Panc1 (cell line): ENCODE measurements at regions not wholly inside any gene's neighbourhood (a gene's known extent, or its start where the extent isn't known, plus 50 kb on each side); places are given as distances from the start of the nearest gene placed in this dataset.

ENCODE experiments used
- POLR2AphosphoS5 ChIP-seq: IDR thresholded peaks from 2 replicates; pipeline ENCODE4 v1.6.1; 2012; ENCODE audit warnings: mild to moderate bottlenecking, low read depth, low read length, moderate library complexity
- TF ChIP-seq, protein P1 (sequence below): fragments of 450-650 bp; IDR thresholded peaks from 2 replicates; pipeline ENCODE4 v1.5.1; 2017; ENCODE audit warnings: mild to moderate bottlenecking
- TF ChIP-seq, protein P2 (sequence below), 2 experiments: IDR thresholded peaks; 2 replicates each; pipeline ENCODE4 v1.6.1; 2011 to 2012; ENCODE audit warnings: low read depth in 2 of 2, control low read depth in 1 of 2, low read length in 1 of 2, mild to moderate bottlenecking in 1 of 2, moderate library complexity in 1 of 2; ENCODE audit not compliant: insufficient read depth in 1 of 2

DNA sequence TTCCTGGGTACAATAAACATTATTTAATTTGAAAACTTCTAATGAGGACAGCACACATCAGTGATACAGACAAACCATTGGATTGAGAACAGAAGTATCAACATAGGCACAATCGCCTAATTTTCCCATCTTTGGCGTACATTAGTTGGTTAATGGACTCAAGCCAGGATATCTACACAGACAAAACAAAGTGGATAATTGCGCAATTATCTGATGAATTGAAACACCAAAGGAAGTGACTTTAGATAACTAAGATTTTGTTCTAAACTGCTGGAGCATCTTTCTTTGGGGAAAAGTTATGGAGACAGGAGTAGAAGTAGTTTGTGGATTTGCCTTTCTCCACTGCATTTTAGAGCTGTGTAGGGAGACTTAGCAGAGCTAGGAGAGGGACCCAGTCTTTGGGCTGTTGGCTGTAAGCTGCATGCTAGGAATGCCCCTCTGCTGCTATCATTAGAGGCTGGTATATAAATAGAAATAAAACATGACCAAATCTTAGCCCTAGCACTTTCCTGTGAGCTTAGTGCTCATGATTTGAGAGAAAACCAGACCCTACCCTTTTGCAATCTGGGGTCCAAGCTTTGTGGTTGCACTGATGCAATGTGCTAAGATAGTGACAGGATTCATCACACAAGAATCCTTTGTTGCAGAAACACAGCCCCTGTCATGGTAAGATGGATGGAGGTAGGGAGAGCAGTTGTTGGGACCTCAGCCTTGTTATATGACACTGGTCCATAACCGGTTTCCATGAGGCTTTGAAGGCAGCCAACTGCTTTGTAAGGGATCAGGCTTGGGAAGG is 264.5 kb upstream of the PIK3C3 start:
- TF ChIP-seq, protein P1, sequence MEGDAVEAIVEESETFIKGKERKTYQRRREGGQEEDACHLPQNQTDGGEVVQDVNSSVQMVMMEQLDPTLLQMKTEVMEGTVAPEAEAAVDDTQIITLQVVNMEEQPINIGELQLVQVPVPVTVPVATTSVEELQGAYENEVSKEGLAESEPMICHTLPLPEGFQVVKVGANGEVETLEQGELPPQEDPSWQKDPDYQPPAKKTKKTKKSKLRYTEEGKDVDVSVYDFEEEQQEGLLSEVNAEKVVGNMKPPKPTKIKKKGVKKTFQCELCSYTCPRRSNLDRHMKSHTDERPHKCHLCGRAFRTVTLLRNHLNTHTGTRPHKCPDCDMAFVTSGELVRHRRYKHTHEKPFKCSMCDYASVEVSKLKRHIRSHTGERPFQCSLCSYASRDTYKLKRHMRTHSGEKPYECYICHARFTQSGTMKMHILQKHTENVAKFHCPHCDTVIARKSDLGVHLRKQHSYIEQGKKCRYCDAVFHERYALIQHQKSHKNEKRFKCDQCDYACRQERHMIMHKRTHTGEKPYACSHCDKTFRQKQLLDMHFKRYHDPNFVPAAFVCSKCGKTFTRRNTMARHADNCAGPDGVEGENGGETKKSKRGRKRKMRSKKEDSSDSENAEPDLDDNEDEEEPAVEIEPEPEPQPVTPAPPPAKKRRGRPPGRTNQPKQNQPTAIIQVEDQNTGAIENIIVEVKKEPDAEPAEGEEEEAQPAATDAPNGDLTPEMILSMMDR = no peak
- TF ChIP-seq, protein P2, sequence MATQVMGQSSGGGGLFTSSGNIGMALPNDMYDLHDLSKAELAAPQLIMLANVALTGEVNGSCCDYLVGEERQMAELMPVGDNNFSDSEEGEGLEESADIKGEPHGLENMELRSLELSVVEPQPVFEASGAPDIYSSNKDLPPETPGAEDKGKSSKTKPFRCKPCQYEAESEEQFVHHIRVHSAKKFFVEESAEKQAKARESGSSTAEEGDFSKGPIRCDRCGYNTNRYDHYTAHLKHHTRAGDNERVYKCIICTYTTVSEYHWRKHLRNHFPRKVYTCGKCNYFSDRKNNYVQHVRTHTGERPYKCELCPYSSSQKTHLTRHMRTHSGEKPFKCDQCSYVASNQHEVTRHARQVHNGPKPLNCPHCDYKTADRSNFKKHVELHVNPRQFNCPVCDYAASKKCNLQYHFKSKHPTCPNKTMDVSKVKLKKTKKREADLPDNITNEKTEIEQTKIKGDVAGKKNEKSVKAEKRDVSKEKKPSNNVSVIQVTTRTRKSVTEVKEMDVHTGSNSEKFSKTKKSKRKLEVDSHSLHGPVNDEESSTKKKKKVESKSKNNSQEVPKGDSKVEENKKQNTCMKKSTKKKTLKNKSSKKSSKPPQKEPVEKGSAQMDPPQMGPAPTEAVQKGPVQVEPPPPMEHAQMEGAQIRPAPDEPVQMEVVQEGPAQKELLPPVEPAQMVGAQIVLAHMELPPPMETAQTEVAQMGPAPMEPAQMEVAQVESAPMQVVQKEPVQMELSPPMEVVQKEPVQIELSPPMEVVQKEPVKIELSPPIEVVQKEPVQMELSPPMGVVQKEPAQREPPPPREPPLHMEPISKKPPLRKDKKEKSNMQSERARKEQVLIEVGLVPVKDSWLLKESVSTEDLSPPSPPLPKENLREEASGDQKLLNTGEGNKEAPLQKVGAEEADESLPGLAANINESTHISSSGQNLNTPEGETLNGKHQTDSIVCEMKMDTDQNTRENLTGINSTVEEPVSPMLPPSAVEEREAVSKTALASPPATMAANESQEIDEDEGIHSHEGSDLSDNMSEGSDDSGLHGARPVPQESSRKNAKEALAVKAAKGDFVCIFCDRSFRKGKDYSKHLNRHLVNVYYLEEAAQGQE (IDR thresholded peaks at IDR 0.05; ENCODE audit: insufficient read depth in 1 of 2, low read depth in 2 of 2, low read length in 1 of 2) = no peak
- no peak for TF ChIP-seq POLR2AphosphoS5
